ES-I3 (cell line): ENCODE measurements at regions not wholly inside any gene's neighbourhood (a gene's known extent, or its start where the extent isn't known, plus 50 kb on each side); places are given as distances from the start of the nearest gene placed in this dataset.
"Not testable (repeated sequence)": the region's sequence is repeated elsewhere in the genome, so short reads cannot be mapped to it uniquely, and the experiment has no call there.

Source experiments
- H3K36me3 ChIP-seq: 2 replicates; pipeline ENCODE4 v1.6.1; 2013; ENCODE audit warnings: mild to moderate bottlenecking, low read length, control low read depth, moderate library complexity; ENCODE audit not compliant: insufficient read depth
- H3K4me1 ChIP-seq: 2 replicates; pipeline ENCODE4 v1.6.1; 2013; ENCODE audit warnings: mild to moderate bottlenecking, control low read depth, low read length; ENCODE audit not compliant: insufficient read depth
- H3K9ac ChIP-seq: 2 replicates; pipeline ENCODE4 v1.6.1; 2013; ENCODE audit warnings: low read depth, mild to moderate bottlenecking, low read length, moderate library complexity
- H3K9me3 ChIP-seq: 2 replicates; pipeline ENCODE4 v1.6.1; 2013; ENCODE audit warnings: mild to moderate bottlenecking, low read length, moderate library complexity; ENCODE audit not compliant: control insufficient read depth, insufficient read depth

DNA sequence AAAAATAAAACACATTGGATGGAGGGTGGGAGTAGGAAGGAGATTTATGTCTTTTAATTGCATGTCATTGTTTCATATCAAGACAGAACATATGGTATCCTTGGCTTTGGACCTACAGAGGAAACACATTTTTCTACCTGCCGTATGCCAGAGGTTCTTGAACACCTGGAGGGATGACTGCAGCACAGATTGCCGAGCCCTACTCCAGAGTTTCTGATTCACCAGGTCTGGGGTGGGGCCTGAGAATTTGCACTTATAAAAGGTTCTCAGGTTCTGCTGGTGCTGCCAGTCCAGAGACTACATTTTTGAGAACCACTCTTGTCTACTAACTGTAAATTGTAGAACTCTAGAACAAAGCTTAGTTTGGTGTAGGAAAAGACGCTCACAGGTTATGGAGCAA, 61.3 kb upstream of the CSPG4 start:
- not testable (repeated sequence) for H3K9me3 ChIP-seq, H3K9ac ChIP-seq, H3K36me3 ChIP-seq
- H3K4me1 ChIP-seq: peaks cover 26% of the 10 kb centered on the region

DNA sequence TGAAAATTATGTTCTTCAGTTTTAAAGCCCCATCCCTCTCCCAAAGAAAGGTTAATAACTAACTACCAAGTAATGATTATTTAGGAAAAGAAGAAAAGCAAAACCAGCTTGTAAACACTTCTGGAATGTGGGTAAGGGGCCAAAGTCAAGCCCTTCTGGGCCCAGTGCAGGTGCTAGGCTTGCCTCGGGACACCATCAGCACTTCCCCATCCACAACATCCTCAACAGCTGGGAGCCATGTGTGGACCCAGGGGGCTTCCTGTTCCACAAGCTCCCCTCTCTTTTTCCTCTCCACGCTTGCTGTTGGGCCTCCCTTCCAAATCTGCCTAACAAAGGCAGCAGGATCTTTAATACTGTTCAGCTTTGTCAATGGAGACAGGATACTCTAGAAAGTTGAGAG, 58.4 kb upstream of the CSPG4 start:
- H3K9ac ChIP-seq, H3K36me3 ChIP-seq: not testable (repeated sequence)
- peaks cover 12% of the 10 kb centered on the region for H3K4me1 ChIP-seq

DNA sequence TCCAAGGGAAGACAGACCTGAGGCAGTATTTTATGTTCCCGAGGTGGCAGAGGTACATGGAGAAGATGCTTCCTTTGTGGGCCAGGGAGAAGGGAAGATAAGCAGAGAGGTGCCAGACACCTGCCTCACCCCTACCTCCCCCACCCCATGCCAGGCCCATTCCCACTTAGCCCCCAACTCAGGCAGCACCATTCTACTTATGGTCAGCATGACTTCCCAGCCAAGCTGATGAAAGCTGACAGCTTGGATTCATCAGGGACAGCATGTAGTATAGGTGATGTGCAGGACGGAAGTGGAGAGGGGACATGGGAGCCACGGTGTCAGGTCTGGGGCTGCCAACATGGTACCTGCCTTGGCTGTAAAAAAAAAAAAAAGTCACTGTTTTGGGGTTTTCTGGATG, 57.5 kb upstream of the CSPG4 start:
- Histone ChIP-seq H3K4me1 (peaks cover 8% of the 10 kb centered on the region; the same call in 1 of the 2 replicates), H3K36me3 (no peaks in the 10 kb centered on the region), H3K9me3 (no peaks in the 10 kb centered on the region), H3K9ac (no peak overlapping the region)

More for the DNA sequence above, 58.4 kb upstream of the CSPG4 start:
- not testable (repeated sequence) for H3K9me3 ChIP-seq

DNA sequence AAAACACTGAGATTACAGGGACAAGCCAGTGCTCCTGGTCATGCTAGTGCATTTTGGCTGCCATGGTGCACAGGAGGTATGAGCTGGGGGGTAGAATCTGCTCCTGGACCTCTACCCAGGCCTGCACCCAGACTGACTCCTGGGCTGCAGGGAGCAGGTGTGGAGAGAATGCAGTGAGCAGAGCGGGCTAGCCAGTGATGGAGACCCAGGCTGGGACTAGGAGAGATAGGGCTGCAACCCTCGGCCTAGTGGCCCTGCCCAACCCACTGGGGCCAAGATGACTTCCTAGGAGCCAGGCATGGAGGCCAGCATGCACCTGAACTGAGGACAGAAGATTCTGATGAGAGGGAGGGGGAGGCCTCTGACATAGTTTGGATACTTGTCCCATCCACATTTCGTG, 55.9 kb upstream of the CSPG4 start:
- not testable (repeated sequence) for H3K4me1 ChIP-seq, H3K9me3 ChIP-seq, H3K9ac ChIP-seq, H3K36me3 ChIP-seq

DNA sequence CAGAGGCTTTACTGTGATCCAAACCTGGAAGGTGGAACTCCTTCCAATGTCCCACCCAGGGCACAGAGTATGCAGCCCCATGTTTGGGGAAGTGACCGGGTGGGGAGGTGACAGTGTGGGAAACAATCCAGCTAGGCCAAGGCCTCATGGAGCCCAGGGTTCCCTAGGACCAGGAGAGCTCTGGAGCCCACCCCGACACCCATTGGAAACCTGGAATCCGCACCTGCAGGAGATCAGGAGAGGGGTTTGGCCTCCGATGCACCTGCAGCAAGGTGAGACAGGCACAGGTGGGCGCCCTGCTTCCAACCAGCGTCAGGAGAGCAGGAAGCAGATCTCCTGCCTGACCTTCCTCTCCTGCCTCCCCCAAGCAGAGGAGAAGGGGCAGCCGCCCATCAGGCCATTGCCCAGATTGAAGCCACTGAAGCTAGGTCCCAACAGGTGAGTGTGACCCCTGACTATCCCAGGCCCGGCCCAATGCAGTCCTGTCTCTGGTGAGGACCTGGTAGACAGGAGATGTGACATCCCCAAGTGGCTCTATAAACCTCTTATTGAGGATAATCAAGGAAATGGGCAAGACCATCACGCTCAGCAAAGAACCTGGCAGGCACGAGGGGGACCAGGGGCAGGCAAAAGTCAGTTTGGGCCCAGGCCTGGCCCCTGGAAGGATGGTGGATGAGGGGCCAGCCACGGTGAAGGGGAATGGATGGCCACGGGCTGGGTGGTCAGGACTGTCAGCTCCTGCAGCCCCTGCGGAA, 53.1 kb upstream of the CSPG4 start:
- not testable (repeated sequence) for H3K9ac ChIP-seq, H3K4me1 ChIP-seq, H3K36me3 ChIP-seq, H3K9me3 ChIP-seq

DNA sequence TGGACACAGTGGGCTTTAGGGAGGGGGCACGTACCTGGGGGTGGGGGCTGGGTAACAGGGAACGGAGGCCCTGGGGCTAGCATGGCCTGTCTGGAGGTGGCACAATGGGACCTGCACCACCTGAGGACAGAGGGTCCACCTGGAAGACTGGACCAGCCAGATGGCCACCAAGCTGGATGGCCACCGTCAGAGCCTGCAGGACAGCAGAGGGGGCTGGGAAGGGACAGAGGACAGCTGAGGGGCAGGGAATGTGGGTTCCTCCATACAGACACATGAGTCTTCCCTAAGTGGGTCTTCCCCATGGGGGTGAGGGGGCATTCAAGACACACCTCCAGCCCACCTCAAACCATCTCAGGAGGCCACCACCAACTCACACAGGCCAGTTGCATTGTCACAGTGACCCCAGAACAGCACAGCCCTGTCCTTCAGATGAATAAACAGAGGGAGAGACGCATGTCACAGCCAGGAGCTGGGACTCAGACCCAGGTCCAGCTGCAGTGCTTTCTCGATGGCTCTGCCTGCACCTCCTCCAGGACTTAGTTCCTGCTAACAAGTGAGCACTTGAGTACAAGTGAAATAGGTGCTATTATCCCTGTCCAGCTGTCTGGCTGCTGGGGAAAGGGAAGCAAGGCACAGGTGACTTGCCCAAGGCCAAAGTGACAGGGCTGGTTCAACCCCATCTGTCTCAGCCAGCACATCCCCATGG, 52.4 kb upstream of the CSPG4 start:
- not testable (repeated sequence) for H3K36me3 ChIP-seq, H3K9ac ChIP-seq, H3K9me3 ChIP-seq, H3K4me1 ChIP-seq

DNA sequence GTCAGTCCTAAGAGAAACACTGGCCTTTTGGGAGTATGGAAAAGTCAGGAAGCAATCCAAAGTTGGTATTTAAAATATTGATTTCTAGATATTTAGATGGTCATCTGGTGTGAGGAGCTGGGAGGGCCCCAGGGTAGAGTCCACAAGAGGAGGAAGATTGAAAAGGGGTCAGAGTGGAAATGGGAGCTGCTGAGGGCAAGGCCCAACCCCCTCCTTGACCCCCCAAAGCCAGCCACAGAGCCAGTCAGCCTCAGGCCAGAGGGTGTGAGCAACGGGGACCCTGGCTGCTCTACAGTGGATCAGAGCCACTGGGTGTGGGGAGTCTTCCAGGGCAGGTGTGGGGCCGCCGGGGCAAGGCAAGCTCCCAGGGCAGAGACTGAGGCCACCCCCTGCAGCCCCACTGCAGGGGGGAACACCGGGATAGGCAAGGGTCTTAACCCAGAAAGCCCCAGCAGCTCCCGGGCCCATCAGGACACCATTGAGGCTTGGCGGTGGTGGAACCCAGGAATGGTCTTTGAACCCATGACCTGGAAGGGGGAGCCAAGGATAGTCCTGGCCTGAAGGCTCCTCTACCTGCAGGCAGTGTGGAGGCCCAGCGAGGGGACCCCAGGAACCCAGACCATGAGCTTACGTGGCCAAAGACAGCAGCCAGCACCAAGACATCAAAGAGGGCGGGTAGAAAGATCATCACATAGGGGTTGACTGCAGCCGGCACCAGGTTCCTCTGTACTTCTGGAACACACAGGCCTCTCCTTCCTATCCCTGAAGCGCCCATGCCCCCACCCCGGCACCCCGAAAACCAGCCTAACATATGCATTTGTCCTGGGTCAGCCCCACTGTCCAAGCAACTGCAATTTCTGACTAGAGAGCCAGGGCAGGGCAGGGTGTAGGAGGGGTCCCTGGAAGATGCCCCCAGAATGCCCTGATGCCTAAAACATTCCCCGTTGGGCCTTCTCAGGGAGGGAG, 51.3 kb upstream of the CSPG4 start:
- H3K36me3 ChIP-seq, H3K4me1 ChIP-seq, H3K9ac ChIP-seq, H3K9me3 ChIP-seq: not testable (repeated sequence)

DNA sequence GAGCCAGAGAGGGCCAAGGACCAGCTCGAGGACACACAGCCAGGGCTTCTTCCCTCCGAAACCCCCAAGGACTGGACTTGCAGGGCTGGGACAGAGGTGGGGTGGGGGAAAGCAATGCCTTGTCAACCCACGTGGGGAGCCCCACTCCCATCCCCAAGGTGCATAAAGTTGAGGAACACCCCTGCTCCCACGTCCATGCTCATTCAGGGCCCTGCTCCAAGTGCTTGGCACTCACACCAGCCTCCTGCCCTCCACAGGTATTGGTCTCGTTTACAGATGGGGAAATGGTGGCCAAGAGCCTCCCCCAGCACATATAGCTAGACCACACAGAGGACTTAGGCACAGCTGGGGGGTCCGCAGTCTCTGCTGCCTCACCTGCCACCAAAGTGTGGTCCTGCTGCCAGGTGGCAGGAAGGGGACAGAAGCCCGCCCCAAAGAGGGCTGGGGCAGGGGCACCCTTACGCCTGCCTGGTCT, 50.5 kb upstream of the CSPG4 start:
- Histone ChIP-seq H3K9me3 (no peaks in the 10 kb centered on the region), H3K4me1 (no peaks in the 10 kb centered on the region), H3K9ac (no peak overlapping the region), H3K36me3 (no peaks in the 10 kb centered on the region)
